IPS-18c (cell line): ENCODE measurements at regions not wholly inside any gene's neighbourhood (a gene's known extent, or its start where the extent isn't known, plus 50 kb on each side); places are given as distances from the start of the nearest gene placed in this dataset.
A peak's percentile ranks its signal among the peaks of the same experiment; 100 is the strongest.
"Not testable (repeated sequence)": the region's sequence is repeated elsewhere in the genome, so short reads cannot be mapped to it uniquely, and the experiment has no call there.

Source experiments
- H3K4me3 ChIP-seq: 2 replicates; pipeline ENCODE4 v1.7.0; 2013; ENCODE audit warnings: low read depth, mild to moderate bottlenecking, low read length, moderate library complexity; ENCODE audit not compliant: insufficient read depth
- H3K9me3 ChIP-seq: one replicate; pipeline ENCODE4 v1.6.1; 2013; ENCODE audit warnings: mild to moderate bottlenecking, low read length, moderate library complexity; ENCODE audit not compliant: control insufficient read depth, insufficient read depth

GRCh38 chr20:29031262-29031982 is 2226.0 kb upstream of the DEFB115 start:
- not testable (repeated sequence) for H3K9me3 ChIP-seq, H3K4me3 ChIP-seq

DNA sequence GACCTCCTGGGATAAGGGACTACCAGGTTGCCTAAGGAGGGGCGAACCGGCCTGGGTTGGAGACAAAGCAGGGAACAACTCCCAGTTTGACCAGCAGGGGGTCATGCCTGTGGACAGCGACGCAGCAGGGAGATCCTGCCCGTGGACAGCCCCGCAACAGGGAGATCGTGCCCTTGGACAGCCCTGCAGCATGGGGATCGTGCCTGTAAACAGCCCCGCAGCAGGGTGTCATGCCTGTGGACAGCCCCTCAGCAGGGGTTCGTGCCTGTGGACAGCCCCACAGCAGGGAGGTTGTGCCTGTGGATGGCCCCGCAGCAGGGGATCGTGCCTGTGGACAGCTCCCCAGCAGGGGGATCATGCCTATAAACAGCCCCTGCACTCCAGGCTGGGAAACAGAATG is 2213.2 kb upstream of the DEFB115 start:
- H3K9me3 ChIP-seq, H3K4me3 ChIP-seq: not testable (repeated sequence)

GRCh38 chr20:29050008-29050606 is 2207.4 kb upstream of the DEFB115 start:
- H3K4me3 ChIP-seq, H3K9me3 ChIP-seq: not testable (repeated sequence)

- H3K9me3 ChIP-seq: peaks cover 18% of the 10 kb centered on the region
- H3K4me3 ChIP-seq: not testable (repeated sequence)
Measured at GRCh38 chr20:29057866-29058484, 2199.5 kb upstream of the DEFB115 start.

- Histone ChIP-seq H3K4me3 (peak overlapping the region; percentile 31; the same call in 1 of the 2 replicates), H3K9me3 (peaks cover 21% of the 10 kb centered on the region)
Measured at GRCh38 chr20:29062451-29062850, 2195.0 kb upstream of the DEFB115 start.

- H3K9me3 ChIP-seq: peaks cover 12% of the 10 kb centered on the region
Measured at GRCh38 chr20:29066341-29066740, 2191.1 kb upstream of the DEFB115 start.

DNA sequence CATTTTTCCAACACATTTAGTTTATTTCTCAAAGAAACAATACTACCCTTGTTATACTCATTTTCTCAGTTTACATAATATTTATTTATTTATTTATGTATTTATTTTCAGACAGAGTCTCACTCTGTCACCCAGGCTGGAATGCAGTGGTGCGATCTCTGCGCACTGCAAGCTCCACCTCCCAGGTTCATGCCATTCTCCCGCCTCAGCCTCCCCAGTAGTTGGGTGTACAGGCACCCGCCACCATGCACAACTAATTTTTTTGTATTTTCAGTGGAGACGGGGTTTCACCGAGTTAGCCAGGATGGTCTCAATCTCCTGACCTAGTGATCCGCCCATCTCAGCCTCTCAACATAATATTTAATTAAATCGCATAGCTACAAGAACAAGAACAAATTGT is 2183.8 kb upstream of the DEFB115 start:
- H3K9me3 ChIP-seq: not testable (repeated sequence)

More at GRCh38 chr20:29066341-29066740, 2191.1 kb upstream of the DEFB115 start:
- not testable (repeated sequence) for H3K4me3 ChIP-seq

GRCh38 chr20:29079769-29080690 is 2177.4 kb upstream of the DEFB115 start:
- Histone ChIP-seq H3K4me3 (peak overlapping the region; percentile 38), H3K9me3 (peaks cover 17% of the 10 kb centered on the region)

More for the DNA sequence above, 2183.8 kb upstream of the DEFB115 start:
- not testable (repeated sequence) for H3K4me3 ChIP-seq

GRCh38 chr20:29081712-29082111 is 2175.8 kb upstream of the DEFB115 start:
- peaks cover 11% of the 10 kb centered on the region for H3K9me3 ChIP-seq
- not testable (repeated sequence) for H3K4me3 ChIP-seq

DNA sequence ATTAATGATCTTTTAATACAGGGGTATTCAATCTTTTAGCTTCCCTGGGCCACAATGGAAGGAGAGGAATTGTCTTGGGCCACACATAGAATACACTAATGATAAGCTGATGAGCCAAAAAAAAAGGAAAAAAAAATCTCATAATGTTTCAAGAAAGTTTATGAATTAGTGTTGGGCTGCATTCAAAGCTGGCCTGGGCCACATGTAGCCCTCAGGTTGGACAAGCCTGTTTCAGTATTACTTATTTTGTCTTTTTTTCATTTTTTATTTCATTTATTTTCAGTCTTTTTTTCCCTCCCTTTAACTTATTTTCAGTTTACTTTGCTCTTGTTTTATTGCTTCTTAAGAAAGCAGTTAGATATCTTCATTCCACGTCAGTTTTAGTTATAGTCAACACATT is 2171.8 kb upstream of the DEFB115 start:
- peaks cover 8% of the 10 kb centered on the region for H3K9me3 ChIP-seq

GRCh38 chr20:29086145-29086718 is 2171.2 kb upstream of the DEFB115 start:
- H3K4me3 ChIP-seq, H3K9me3 ChIP-seq: not testable (repeated sequence)

More for the DNA sequence above, 2171.8 kb upstream of the DEFB115 start:
- H3K4me3 ChIP-seq: no peak overlapping the region

- Histone ChIP-seq H3K9me3 (peaks cover 8% of the 10 kb centered on the region), H3K4me3 (no peak overlapping the region)
Measured at GRCh38 chr20:29086938-29087337, 2170.5 kb upstream of the DEFB115 start.

DNA sequence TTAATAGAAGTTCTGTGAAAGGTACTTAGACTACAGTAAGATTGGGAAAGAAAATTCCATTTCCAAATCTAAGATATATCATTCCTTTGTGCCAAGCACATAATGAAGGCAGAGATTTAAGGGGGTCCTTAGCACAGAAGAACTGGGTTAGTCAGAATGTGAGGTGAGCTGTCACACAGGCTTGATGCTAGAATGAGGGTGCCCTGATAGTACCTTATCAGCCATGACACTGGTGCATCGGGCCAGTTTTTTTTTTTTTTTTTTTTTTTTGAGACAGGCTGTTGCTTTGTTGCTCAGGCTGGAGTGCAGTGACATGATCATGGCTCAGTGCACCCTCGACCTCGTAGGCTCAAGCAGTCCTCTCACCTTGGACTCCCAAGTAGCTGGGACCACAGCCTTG is 2169.6 kb upstream of the DEFB115 start:
- H3K9me3 ChIP-seq, H3K4me3 ChIP-seq: not testable (repeated sequence)

DNA sequence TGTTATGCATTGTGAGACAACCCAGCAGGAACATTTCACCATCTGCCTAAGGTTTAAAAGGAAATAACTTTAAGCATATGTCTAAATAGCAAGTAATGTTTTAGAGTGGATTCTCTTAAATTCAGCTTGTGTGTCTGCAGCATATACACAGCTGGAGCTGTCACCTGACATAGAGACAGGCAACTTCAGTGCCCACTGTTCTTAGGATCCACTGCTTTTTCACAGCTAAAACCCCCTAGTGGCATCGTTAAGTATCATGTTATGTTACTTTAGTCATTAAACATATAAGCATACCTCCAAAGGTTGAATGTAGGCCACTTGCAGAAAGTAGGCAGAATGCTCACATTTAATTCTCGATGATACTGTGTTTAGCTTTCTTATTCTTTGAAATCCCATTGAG is 2169.0 kb upstream of the DEFB115 start:
- not testable (repeated sequence) for H3K9me3 ChIP-seq, H3K4me3 ChIP-seq

DNA sequence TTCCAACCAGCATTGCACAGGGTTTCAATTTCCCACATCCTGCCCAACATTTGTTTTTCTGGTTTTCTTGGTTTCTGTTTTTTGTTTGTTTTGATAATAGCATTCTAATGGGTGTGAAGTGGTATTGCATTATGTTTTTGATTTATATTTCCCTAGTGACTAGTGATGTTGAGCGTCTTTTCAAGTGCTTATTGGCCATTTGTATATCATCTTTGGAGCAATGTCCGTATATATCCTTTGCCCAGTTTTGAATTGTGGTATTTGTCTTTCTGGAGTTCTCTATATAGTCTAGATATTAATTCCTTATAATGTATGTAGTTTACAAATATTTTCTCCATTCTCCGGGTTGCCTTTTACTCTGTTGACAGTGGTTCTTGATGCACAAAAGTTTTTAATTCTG is 2168.1 kb upstream of the DEFB115 start:
- not testable (repeated sequence) for H3K9me3 ChIP-seq, H3K4me3 ChIP-seq

- not testable (repeated sequence) for H3K9me3 ChIP-seq, H3K4me3 ChIP-seq
Measured at GRCh38 chr20:29093958-29094357, 2163.5 kb upstream of the DEFB115 start.

- H3K4me3 ChIP-seq, H3K9me3 ChIP-seq: not testable (repeated sequence)
Measured at GRCh38 chr20:29096695-29097094, 2160.8 kb upstream of the DEFB115 start.
